Erythroblast (primary cell): ENCODE measurements at regions not wholly inside any gene's neighbourhood (a gene's known extent, or its start where the extent isn't known, plus 50 kb on each side); places are given as distances from the start of the nearest gene placed in this dataset.

Experiments used
- DNase-seq, 2 experiments: peaks; one replicate each; lab custom pipeline; 2025; lab: John Stamatoyannopoulos, UW
- GATA1 ChIP-seq: IDR thresholded peaks from 2 replicates; pipeline ENCODE4 v1.6.1; 2011; ENCODE audit warnings: low read depth, mild to moderate bottlenecking, control low read depth, low read length, moderate library complexity
- POLR2A ChIP-seq: IDR thresholded peaks from 2 replicates; pipeline ENCODE4 v1.6.1; 2011; ENCODE audit warnings: mild to moderate bottlenecking, low read length

DNA sequence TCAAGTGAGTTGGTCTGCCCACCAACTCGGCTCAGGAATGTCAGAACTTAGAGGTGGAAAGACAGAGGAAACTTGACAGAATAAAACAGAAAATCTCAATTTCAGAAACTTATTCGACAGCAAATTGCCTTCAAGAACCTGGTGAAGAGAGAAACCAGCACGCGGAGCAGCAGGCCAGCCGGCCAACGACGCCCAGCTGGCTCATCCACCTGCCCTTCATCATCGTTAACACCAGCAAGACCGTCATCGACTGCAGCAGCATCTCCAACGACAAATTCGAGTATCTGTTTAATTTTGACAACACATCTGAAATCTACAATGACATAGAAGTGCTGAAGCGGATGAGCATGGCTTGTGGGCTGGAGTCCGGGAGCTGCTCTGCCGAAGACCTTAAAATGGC is 350.8 kb upstream of the CAMK1G start:
- no peak for TF ChIP-seq POLR2A
- TF ChIP-seq GATA1: no peak
- DNase-seq: no peak

DNA sequence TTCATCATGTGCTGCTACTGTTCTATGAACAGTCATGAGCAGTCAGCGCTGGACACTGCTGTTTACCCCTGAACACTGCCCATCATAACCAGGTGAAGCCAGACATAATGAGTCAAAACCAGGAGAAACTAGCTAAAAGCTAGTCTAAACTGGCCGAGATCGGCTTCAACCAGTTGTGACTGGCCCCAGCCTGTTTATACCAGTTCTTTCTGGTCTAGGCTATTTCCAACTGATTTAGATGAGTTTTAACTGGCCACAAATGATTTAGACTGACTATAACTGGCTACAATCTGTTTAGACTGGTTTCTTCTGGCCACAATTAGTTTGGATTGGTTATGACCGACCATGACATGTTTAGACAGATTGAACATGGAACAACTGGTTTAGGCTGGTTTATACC is 348.3 kb upstream of the CAMK1G start:
- no peak for DNase-seq
- TF ChIP-seq POLR2A: no peak
- TF ChIP-seq GATA1: no peak

DNA sequence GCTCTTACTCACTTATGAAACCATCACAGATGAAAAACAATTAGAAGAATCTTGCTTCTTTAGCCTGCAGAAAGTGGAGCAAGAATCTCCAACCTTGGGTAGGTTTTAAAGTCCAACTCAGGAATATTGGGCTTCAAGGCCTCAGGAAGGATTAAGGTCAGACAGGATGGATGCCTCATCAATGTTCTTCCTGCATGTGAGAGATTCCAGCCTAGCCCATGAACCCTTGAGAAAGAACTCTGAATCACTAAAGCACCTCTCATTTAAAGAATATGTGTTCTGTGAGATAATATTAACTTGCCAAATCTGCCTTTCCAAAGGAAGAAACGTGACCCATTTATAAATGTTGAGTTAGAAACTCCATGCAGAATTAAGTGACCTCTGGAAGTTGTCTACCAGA is 345.2 kb upstream of the CAMK1G start:
- DNase-seq: no peak
- no peak for TF ChIP-seq POLR2A
- TF ChIP-seq GATA1: no peak

DNA sequence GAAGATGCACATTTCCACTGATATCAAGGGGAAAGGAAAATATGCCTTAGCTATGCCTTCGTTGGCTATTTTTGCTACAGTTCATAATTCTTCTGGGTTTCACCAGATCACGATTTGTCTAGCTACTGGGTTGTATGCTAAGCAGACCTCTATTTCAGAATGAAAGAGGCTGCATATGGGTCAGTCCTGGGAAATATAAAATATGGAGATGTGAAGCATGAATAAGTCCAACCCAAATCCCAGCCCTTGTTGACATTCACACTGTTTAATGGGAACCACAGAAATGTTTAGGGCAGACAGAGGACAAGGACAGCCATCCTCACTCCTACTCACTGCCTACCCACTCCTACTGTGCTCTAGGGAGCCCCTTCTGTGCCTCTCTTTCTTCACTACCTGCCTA is 343.2 kb upstream of the CAMK1G start:
- no peak for DNase-seq
- no peak for TF ChIP-seq POLR2A
- no peak for TF ChIP-seq GATA1

DNA sequence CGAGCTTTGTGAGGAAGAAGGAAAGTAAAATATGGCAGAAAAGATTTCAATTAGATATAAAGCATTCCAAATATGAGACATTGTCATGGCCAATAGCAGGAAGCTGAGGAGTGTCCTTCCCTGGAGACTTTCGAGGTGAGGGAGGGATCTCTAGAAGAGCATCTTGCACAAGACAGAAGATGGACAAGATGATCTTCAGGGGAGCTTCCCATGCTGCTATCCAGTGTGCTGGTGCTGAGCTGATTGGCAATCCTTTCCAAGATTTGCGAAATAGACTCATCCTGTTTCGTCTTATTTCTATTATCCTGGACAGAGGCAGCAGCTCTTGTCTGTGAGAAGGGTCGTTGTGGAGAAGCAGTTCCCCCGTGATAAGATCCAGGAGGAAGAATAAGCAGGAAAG is 342.0 kb upstream of the CAMK1G start:
- no peak for DNase-seq

DNA sequence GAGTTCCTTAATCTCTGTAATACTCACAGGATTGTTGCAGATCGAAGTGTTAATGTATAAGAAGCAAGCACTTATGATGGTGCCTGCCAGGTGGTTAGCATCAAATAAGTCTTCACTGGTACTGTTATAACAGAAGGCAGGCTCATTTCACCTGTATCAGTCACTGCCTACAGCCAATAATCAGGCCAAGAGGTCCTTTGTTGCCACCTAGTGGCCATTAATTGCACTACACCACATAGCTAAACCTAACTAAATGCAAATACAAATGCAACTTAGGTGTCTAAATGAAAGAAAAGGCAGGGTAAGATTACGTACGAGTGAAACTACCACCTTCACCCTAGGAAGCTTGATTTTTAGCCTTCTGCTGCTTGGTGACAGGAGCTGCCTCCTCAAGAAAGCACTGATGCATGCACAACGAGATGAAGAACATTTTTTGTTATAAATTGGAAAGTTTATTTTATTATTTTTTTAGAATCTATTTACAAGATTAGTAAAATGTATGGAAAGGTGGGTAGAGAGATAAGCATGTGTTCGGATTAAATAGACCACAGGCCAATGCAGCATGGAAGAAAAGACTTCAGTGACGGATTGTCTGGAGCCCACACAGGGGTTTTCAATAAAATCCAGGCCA is 334.8 kb upstream of the CAMK1G start:
- DNase-seq: peak; percentile 35 to 67

More for the DNA sequence above, 342.0 kb upstream of the CAMK1G start:
- TF ChIP-seq POLR2A (no peak), GATA1 (no peak)

DNA sequence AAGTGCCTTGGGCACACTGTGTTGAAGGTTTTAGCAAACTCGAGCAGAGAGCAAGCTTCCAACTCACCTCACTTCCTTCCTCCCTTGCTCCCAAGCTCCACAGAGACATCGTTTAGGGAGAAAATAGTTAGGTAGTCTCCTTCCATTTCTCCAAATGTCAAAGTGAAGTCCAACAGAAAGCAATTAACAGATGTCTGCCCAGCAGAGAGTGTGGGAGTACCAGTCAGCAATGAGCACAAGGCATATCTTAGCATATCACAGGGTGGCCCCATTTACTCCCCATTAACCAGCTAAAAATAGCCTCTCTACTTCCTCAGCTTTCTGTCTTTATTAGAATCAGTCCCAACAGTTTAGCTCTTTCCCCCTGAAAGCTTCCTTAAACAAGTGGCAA is 334.2 kb upstream of the CAMK1G start:
- no peak for DNase-seq
- TF ChIP-seq POLR2A (no peak), GATA1 (no peak)

More for the DNA sequence above, 334.8 kb upstream of the CAMK1G start:
- TF ChIP-seq GATA1 (no peak), POLR2A (no peak)

GRCh38 chr1:209249785-209250440 is 333.6 kb upstream of the CAMK1G start:
- TF ChIP-seq POLR2A: no peak
- TF ChIP-seq GATA1: no peak
- no peak for DNase-seq

GRCh38 chr1:209250861-209251636 is 332.5 kb upstream of the CAMK1G start:
- no peak for DNase-seq
- no peak for TF ChIP-seq GATA1
- no peak for TF ChIP-seq POLR2A

GRCh38 chr1:209256766-209257350 is 326.7 kb upstream of the CAMK1G start:
- no peak for TF ChIP-seq GATA1
- TF ChIP-seq POLR2A: no peak
- DNase-seq: no peak

GRCh38 chr1:209257454-209257853 is 326.1 kb upstream of the CAMK1G start:
- no peak for TF ChIP-seq POLR2A
- no peak for TF ChIP-seq GATA1

GRCh38 chr1:209260136-209260535 is 323.4 kb upstream of the CAMK1G start:
- DNase-seq: no peak
- TF ChIP-seq GATA1 (no peak), POLR2A (no peak)

More at GRCh38 chr1:209257454-209257853, 326.1 kb upstream of the CAMK1G start:
- no peak for DNase-seq

GRCh38 chr1:209262631-209263030 is 320.9 kb upstream of the CAMK1G start:
- TF ChIP-seq POLR2A: no peak
- no peak for TF ChIP-seq GATA1
- DNase-seq: no peak

GRCh38 chr1:209265301-209265700 is 318.2 kb upstream of the CAMK1G start:
- TF ChIP-seq GATA1: no peak
- TF ChIP-seq POLR2A: no peak
- DNase-seq: no peak
